TTC549 (cell line): ENCODE measurements at regions not wholly inside any gene's neighbourhood (a gene's known extent, or its start where the extent isn't known, plus 50 kb on each side); places are given as distances from the start of the nearest gene placed in this dataset.
"Not testable (repeated sequence)": the region's sequence is repeated elsewhere in the genome, so short reads cannot be mapped to it uniquely, and the experiment has no call there.

ENCODE experiments used
- FAIRE-seq: peaks from 2 replicates; lab custom pipeline; 2012; peaks lifted over from hg19 to GRCh38; lab: Jason Lieb, UNC

GRCh38 chr5:30479104-30479503 lies 714.4 kb upstream of the CDH6 start:
- no peak for FAIRE-seq

GRCh38 chr5:30475429-30475828 lies 718.1 kb upstream of the CDH6 start:
- no peak for FAIRE-seq

- FAIRE-seq, result no peak
These were observed 723.8 kb upstream of the CDH6 start for GRCh38 chr5:30469691-30470090.

- FAIRE-seq, result no peak
These were observed 734.8 kb upstream of the CDH6 start for GRCh38 chr5:30458681-30459080.

- FAIRE-seq, result not testable (repeated sequence)
These were observed 738.0 kb upstream of the CDH6 start for GRCh38 chr5:30455484-30455883.

GRCh38 chr5:30453168-30453567 lies 740.3 kb upstream of the CDH6 start:
- FAIRE-seq, result no peak

GRCh38 chr5:30450153-30450552 lies 743.3 kb upstream of the CDH6 start:
- no peak for FAIRE-seq

GRCh38 chr5:30447431-30447830 lies 746.1 kb upstream of the CDH6 start:
- no peak for FAIRE-seq

GRCh38 chr5:30446456-30446855 lies 747.0 kb upstream of the CDH6 start:
- no peak for FAIRE-seq

- no peak for FAIRE-seq
These were observed 754.7 kb upstream of the CDH6 start for GRCh38 chr5:30438785-30439184.

GRCh38 chr5:30436691-30437090 lies 756.8 kb upstream of the CDH6 start:
- no peak for FAIRE-seq

GRCh38 chr5:30428866-30429407 lies 764.5 kb upstream of the CDH6 start:
- FAIRE-seq, result not testable (repeated sequence)

- FAIRE-seq, result no peak
These were observed 779.4 kb upstream of the CDH6 start for GRCh38 chr5:30414078-30414477.

- no peak for FAIRE-seq
These were observed 779.9 kb upstream of the CDH6 start for GRCh38 chr5:30413540-30413939.

- FAIRE-seq, result no peak
These were observed 787.7 kb upstream of the CDH6 start for GRCh38 chr5:30405821-30406220.

- no peak for FAIRE-seq
These were observed 791.9 kb upstream of the CDH6 start for GRCh38 chr5:30401479-30402058.

- FAIRE-seq, result no peak
These were observed 795.1 kb upstream of the CDH6 start for GRCh38 chr5:30398423-30398822.

GRCh38 chr5:30392897-30393296 lies 800.6 kb upstream of the CDH6 start:
- FAIRE-seq, result no peak

- FAIRE-seq, result no peak
These were observed 803.4 kb upstream of the CDH6 start for GRCh38 chr5:30390095-30390494.

- no peak for FAIRE-seq
These were observed 805.4 kb upstream of the CDH6 start for GRCh38 chr5:30387974-30388632.

GRCh38 chr5:30385754-30386153 lies 807.7 kb upstream of the CDH6 start:
- FAIRE-seq, result no peak

GRCh38 chr5:30384171-30384570 lies 809.3 kb upstream of the CDH6 start:
- FAIRE-seq, result no peak

GRCh38 chr5:30380228-30380627 lies 813.3 kb upstream of the CDH6 start:
- no peak for FAIRE-seq

GRCh38 chr5:30376848-30377247 lies 816.6 kb upstream of the CDH6 start:
- FAIRE-seq, result no peak
